Inflammatory macrophage treated with lipopolysaccharide for 4 hours (primary cell): ENCODE measurements at regions not wholly inside any gene's neighbourhood (a gene's known extent, or its start where the extent isn't known, plus 50 kb on each side); places are given as distances from the start of the nearest gene placed in this dataset.

Experiments used
- DNase-seq: peaks from one replicate; pipeline ENCODE4 v3.0.0-alpha.2; 2020

- no peak for DNase-seq
These were observed 432.7 kb downstream of the SLITRK5 start for GRCh38 chr13:88103824-88104223.

GRCh38 chr13:88104576-88104975, 433.4 kb downstream of the SLITRK5 start:
- peak; percentile 51 for DNase-seq

GRCh38 chr13:88107570-88107969, 436.4 kb downstream of the SLITRK5 start:
- no peak for DNase-seq

GRCh38 chr13:88112526-88112925, 441.4 kb downstream of the SLITRK5 start:
- no peak for DNase-seq

- DNase-seq, result no peak
These were observed 444.8 kb downstream of the SLITRK5 start for GRCh38 chr13:88115976-88116375.

- DNase-seq, result no peak
These were observed 447.8 kb downstream of the SLITRK5 start for GRCh38 chr13:88118952-88119351.

- no peak for DNase-seq
These were observed 453.0 kb downstream of the SLITRK5 start for GRCh38 chr13:88124142-88124541.

GRCh38 chr13:88125055-88125454, 453.9 kb downstream of the SLITRK5 start:
- DNase-seq, result no peak

- no peak for DNase-seq
These were observed 465.1 kb downstream of the SLITRK5 start for GRCh38 chr13:88136098-88136790.

- DNase-seq, result no peak
These were observed 471.5 kb downstream of the SLITRK5 start for GRCh38 chr13:88142653-88143052.

GRCh38 chr13:88144580-88144979, 473.4 kb downstream of the SLITRK5 start:
- DNase-seq, result no peak

GRCh38 chr13:88153353-88153752, 482.2 kb downstream of the SLITRK5 start:
- no peak for DNase-seq

- DNase-seq, result no peak
These were observed 482.8 kb downstream of the SLITRK5 start for GRCh38 chr13:88154001-88154400.

- no peak for DNase-seq
These were observed 491.0 kb downstream of the SLITRK5 start for GRCh38 chr13:88162076-88162702.

- DNase-seq, result no peak
These were observed 505.1 kb downstream of the SLITRK5 start for GRCh38 chr13:88176231-88176630.

GRCh38 chr13:88183440-88183839, 512.3 kb downstream of the SLITRK5 start:
- no peak for DNase-seq

- DNase-seq, result no peak
These were observed 517.8 kb downstream of the SLITRK5 start for GRCh38 chr13:88188986-88189385.

- DNase-seq, result no peak
These were observed 518.6 kb downstream of the SLITRK5 start for GRCh38 chr13:88189728-88190127.

- DNase-seq, result no peak
These were observed 524.9 kb downstream of the SLITRK5 start for GRCh38 chr13:88196106-88196505.

- DNase-seq, result no peak
These were observed 546.2 kb downstream of the SLITRK5 start for GRCh38 chr13:88217372-88217771.

GRCh38 chr13:88217883-88218282, 546.7 kb downstream of the SLITRK5 start:
- no peak for DNase-seq

- DNase-seq, result no peak
These were observed 552.8 kb downstream of the SLITRK5 start for GRCh38 chr13:88223958-88224357.

GRCh38 chr13:88235441-88235840, 564.3 kb downstream of the SLITRK5 start:
- DNase-seq, result no peak

- DNase-seq, result no peak
These were observed 575.1 kb downstream of the SLITRK5 start for GRCh38 chr13:88246239-88246638.

- DNase-seq, result no peak
These were observed 577.2 kb downstream of the SLITRK5 start for GRCh38 chr13:88248393-88248792.
